OCI-LY3 (cell line): ENCODE measurements at regions not wholly inside any gene's neighbourhood (a gene's known extent, or its start where the extent isn't known, plus 50 kb on each side); places are given as distances from the start of the nearest gene placed in this dataset.

ENCODE experiments used
- CTCF ChIP-seq: fragments of 200-600, 300-600 bp; sonication (generic); IDR thresholded peaks from 2 replicates; pipeline ENCODE4 v1.5.1; 2014; ENCODE audit warnings: antibody characterized with exemption, low read length, low read depth
- EZH2phosphoT487 ChIP-seq: fragments of 200-600 bp; shearing (Covaris generic); IDR thresholded peaks from 2 replicates; pipeline ENCODE4 v1.6.1; 2018; ENCODE audit warnings: antibody characterized with exemption, mixed run types, low read depth

DNA sequence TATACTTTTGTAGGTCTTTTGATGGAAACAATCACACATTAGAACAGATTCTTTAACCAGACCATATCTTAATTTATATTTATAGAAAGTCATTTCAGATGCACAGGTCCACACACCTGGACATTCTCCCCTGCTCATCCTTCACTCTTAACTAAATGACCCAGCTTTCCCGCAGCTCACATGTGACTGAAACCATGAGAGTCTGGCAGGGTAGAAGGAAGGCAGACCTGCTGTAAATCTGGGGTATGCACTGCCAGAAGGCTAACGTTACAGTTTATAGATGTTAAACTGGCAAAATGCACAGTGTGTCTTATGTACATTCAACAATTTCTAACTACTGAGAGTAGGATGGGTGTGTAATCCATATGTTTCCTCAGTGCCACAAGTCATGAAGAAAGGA is 359.5 kb upstream of the SPTLC3 start:
- no peak for TF ChIP-seq CTCF
- no peak for TF ChIP-seq EZH2phosphoT487
